ENCODE measurements at regions not wholly inside any gene's neighbourhood (a gene's known extent, or its start where the extent isn't known, plus 50 kb on each side); places are given as distances from the start of the nearest gene placed in this dataset.

- Histone ChIP-seq H3K4me3 (ENCODE audit: insufficient read depth, low read depth, low read length) (no peak overlapping the region), H3K36me3 (replicated peaks; ENCODE audit: control insufficient read depth, insufficient read depth, low read length) (peaks cover 3% of the 10 kb centered on the region; the same call in 1 of the 2 replicates), H3K27me3 (ENCODE audit: control insufficient read depth, insufficient read depth, low read length) (no peaks in the 10 kb centered on the region)
- DNase-seq: no peak
Measured at GRCh38 chr2:120845277-120845676, 109.6 kb downstream of the GLI2 start.

GRCh38 chr2:120846406-120847095 is 110.9 kb downstream of the GLI2 start:
- Histone ChIP-seq H3K36me3 (replicated peaks; ENCODE audit: control insufficient read depth, insufficient read depth, low read length) (no peaks in the 10 kb centered on the region), H3K4me3 (ENCODE audit: insufficient read depth, low read depth, low read length) (no peak overlapping the region), H3K27me3 (ENCODE audit: control insufficient read depth, insufficient read depth, low read length) (no peaks in the 10 kb centered on the region)
- DNase-seq: no peak

- DNase-seq: no peak
- no peaks in the 10 kb centered on the region for H3K27me3 ChIP-seq (ENCODE audit: control insufficient read depth, insufficient read depth, low read length)
- no peak overlapping the region for H3K4me3 ChIP-seq (ENCODE audit: insufficient read depth, low read depth, low read length)
- H3K36me3 ChIP-seq (replicated peaks; ENCODE audit: control insufficient read depth, insufficient read depth, low read length): no peaks in the 10 kb centered on the region
Measured at GRCh38 chr2:120847700-120848321, 112.1 kb downstream of the GLI2 start.

- no peak overlapping the region for H3K4me3 ChIP-seq (ENCODE audit: insufficient read depth, low read depth, low read length)
- H3K36me3 ChIP-seq (replicated peaks; ENCODE audit: control insufficient read depth, insufficient read depth, low read length): no peaks in the 10 kb centered on the region
- no peak for DNase-seq
- H3K27me3 ChIP-seq (ENCODE audit: control insufficient read depth, insufficient read depth, low read length): no peaks in the 10 kb centered on the region
Measured at GRCh38 chr2:120849278-120849677, 113.6 kb downstream of the GLI2 start.

- H3K36me3 ChIP-seq (replicated peaks; ENCODE audit: control insufficient read depth, insufficient read depth, low read length): no peaks in the 10 kb centered on the region
- H3K27me3 ChIP-seq (ENCODE audit: control insufficient read depth, insufficient read depth, low read length): no peaks in the 10 kb centered on the region
- DNase-seq: no peak
- no peak overlapping the region for H3K4me3 ChIP-seq (ENCODE audit: insufficient read depth, low read depth, low read length)
Measured at GRCh38 chr2:120850551-120850950, 114.9 kb downstream of the GLI2 start.

- no peak for DNase-seq
- no peaks in the 10 kb centered on the region for H3K27me3 ChIP-seq (ENCODE audit: control insufficient read depth, insufficient read depth, low read length)
- H3K36me3 ChIP-seq (replicated peaks; ENCODE audit: control insufficient read depth, insufficient read depth, low read length): no peaks in the 10 kb centered on the region
- no peak overlapping the region for H3K4me3 ChIP-seq (ENCODE audit: insufficient read depth, low read depth, low read length)
Measured at GRCh38 chr2:120851116-120851773, 115.6 kb downstream of the GLI2 start.

- H3K27me3 ChIP-seq (ENCODE audit: control insufficient read depth, insufficient read depth, low read length): no peaks in the 10 kb centered on the region
- no peaks in the 10 kb centered on the region for H3K36me3 ChIP-seq (replicated peaks; ENCODE audit: control insufficient read depth, insufficient read depth, low read length)
- DNase-seq: no peak
- H3K4me3 ChIP-seq (ENCODE audit: insufficient read depth, low read depth, low read length): no peak overlapping the region
Measured at GRCh38 chr2:120852200-120852815, 116.6 kb downstream of the GLI2 start.

- no peaks in the 10 kb centered on the region for H3K36me3 ChIP-seq (replicated peaks; ENCODE audit: control insufficient read depth, insufficient read depth, low read length)
- no peak for DNase-seq
- no peaks in the 10 kb centered on the region for H3K27me3 ChIP-seq (ENCODE audit: control insufficient read depth, insufficient read depth, low read length)
- H3K4me3 ChIP-seq (ENCODE audit: insufficient read depth, low read depth, low read length): no peak overlapping the region
Measured at GRCh38 chr2:120853306-120854013, 117.8 kb downstream of the GLI2 start.

GRCh38 chr2:120854014-120854620 is 118.4 kb downstream of the GLI2 start:
- no peaks in the 10 kb centered on the region for H3K27me3 ChIP-seq (ENCODE audit: control insufficient read depth, insufficient read depth, low read length)
- no peaks in the 10 kb centered on the region for H3K36me3 ChIP-seq (replicated peaks; ENCODE audit: control insufficient read depth, insufficient read depth, low read length)
- DNase-seq: no peak
- no peak overlapping the region for H3K4me3 ChIP-seq (ENCODE audit: insufficient read depth, low read depth, low read length)

GRCh38 chr2:120854766-120855530 is 119.3 kb downstream of the GLI2 start:
- Histone ChIP-seq H3K36me3 (replicated peaks; ENCODE audit: control insufficient read depth, insufficient read depth, low read length) (no peaks in the 10 kb centered on the region), H3K4me3 (ENCODE audit: insufficient read depth, low read depth, low read length) (no peak overlapping the region), H3K27me3 (ENCODE audit: control insufficient read depth, insufficient read depth, low read length) (no peaks in the 10 kb centered on the region)
- DNase-seq: no peak

- DNase-seq: no peak
- H3K27me3 ChIP-seq (ENCODE audit: control insufficient read depth, insufficient read depth, low read length): no peaks in the 10 kb centered on the region
- no peak overlapping the region for H3K4me3 ChIP-seq (ENCODE audit: insufficient read depth, low read depth, low read length)
- H3K36me3 ChIP-seq (replicated peaks; ENCODE audit: control insufficient read depth, insufficient read depth, low read length): no peaks in the 10 kb centered on the region
Measured at GRCh38 chr2:120855855-120856405, 120.3 kb downstream of the GLI2 start.

GRCh38 chr2:120856421-120856862 is 120.8 kb downstream of the GLI2 start:
- no peaks in the 10 kb centered on the region for H3K36me3 ChIP-seq (replicated peaks; ENCODE audit: control insufficient read depth, insufficient read depth, low read length)
- H3K27me3 ChIP-seq (ENCODE audit: control insufficient read depth, insufficient read depth, low read length): no peaks in the 10 kb centered on the region
- peak; percentile 89 for DNase-seq
- H3K4me3 ChIP-seq (ENCODE audit: insufficient read depth, low read depth, low read length): no peak overlapping the region

- DNase-seq: no peak
- Histone ChIP-seq H3K36me3 (replicated peaks; ENCODE audit: control insufficient read depth, insufficient read depth, low read length) (no peaks in the 10 kb centered on the region), H3K27me3 (ENCODE audit: control insufficient read depth, insufficient read depth, low read length) (no peaks in the 10 kb centered on the region), H3K4me3 (ENCODE audit: insufficient read depth, low read depth, low read length) (no peak overlapping the region)
Measured at GRCh38 chr2:120857422-120857821, 121.8 kb downstream of the GLI2 start.
